ENCODE measurements at regions not wholly inside any gene's neighbourhood (a gene's known extent, or its start where the extent isn't known, plus 50 kb on each side); places are given as distances from the start of the nearest gene placed in this dataset.

- no peak for TF ChIP-seq CTCF (IDR thresholded peaks at IDR 0.05)
- TF ChIP-seq POLR2A (IDR thresholded peaks at IDR 0.05) = no peak
These were observed 248.3 kb upstream of the CLEC14A start for GRCh38 chr14:38504175-38504574.

Measured in body of pancreas (tissue), 4 donors.